ENCODE measurements at regions not wholly inside any gene's neighbourhood (a gene's known extent, or its start where the extent isn't known, plus 50 kb on each side); places are given as distances from the start of the nearest gene placed in this dataset.

- Histone ChIP-seq H3K36me3 (ENCODE audit: insufficient read depth, low read length) (no peaks in the 10 kb centered on the region), H3K27me3 (ENCODE audit: insufficient read depth, low read length) (no peaks in the 10 kb centered on the region), H4K20me1 (ENCODE audit: insufficient read depth, low read length) (no peaks in the 10 kb centered on the region), H3K4me1 (ENCODE audit: insufficient read depth, low read length) (no peaks in the 10 kb centered on the region), H2AFZ (ENCODE audit: low read length) (no peak overlapping the region), H3K4me2 (ENCODE audit: insufficient read depth, low read length) (no peak overlapping the region), H3K9me3 (ENCODE audit: low read depth, low read length) (no peaks in the 10 kb centered on the region), H3K27ac (ENCODE audit: low read depth, low read length) (no peak overlapping the region), H3K4me3 (ENCODE audit: insufficient read depth, low read length) (no peak overlapping the region), H3K79me2 (ENCODE audit: insufficient read depth, low read length) (no peaks in the 10 kb centered on the region)
- DNase-seq (ENCODE audit: insufficient read length, low spot score, missing footprints), result no peak
- TF ChIP-seq, protein P1, sequence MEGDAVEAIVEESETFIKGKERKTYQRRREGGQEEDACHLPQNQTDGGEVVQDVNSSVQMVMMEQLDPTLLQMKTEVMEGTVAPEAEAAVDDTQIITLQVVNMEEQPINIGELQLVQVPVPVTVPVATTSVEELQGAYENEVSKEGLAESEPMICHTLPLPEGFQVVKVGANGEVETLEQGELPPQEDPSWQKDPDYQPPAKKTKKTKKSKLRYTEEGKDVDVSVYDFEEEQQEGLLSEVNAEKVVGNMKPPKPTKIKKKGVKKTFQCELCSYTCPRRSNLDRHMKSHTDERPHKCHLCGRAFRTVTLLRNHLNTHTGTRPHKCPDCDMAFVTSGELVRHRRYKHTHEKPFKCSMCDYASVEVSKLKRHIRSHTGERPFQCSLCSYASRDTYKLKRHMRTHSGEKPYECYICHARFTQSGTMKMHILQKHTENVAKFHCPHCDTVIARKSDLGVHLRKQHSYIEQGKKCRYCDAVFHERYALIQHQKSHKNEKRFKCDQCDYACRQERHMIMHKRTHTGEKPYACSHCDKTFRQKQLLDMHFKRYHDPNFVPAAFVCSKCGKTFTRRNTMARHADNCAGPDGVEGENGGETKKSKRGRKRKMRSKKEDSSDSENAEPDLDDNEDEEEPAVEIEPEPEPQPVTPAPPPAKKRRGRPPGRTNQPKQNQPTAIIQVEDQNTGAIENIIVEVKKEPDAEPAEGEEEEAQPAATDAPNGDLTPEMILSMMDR (IDR thresholded peaks at IDR 0.05; ENCODE audit: extremely low read depth, low read depth, low read length), result no peak
Observed at GRCh38 chr2:149782572-149782971, 195.0 kb upstream of the MMADHC start.

DNA sequence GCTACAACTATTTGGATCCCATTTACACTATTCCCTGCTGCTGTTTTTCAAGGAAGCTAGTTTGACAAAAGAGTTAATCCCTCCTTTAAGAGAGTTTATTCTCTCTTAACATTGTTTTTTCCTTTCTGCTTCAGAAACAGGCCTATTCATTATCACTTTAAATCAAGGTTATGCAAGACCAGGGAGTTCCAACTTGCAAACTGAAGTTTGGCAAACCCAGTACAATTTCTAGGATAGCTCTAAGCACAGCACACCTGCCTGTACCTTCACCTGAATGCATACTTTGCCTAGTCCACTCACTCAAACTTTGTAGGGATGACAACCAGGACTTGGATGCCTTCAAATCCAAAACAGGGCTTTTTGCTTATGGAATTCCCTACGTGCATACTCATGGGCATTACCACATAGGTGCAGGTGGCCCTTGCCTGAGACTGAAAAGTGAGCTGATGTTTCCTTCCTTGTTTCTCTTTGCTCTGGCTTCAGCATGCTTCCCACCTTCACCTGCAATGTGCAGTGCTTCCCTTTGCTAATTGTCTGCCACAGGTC lies 193.8 kb upstream of the MMADHC start:
- Histone ChIP-seq H3K4me1 (ENCODE audit: insufficient read depth, low read length) (no peaks in the 10 kb centered on the region), H2AFZ (ENCODE audit: low read length) (no peak overlapping the region), H3K27ac (ENCODE audit: low read depth, low read length) (no peak overlapping the region), H3K27me3 (ENCODE audit: insufficient read depth, low read length) (no peaks in the 10 kb centered on the region), H3K4me2 (ENCODE audit: insufficient read depth, low read length) (no peak overlapping the region), H3K79me2 (ENCODE audit: insufficient read depth, low read length) (no peaks in the 10 kb centered on the region), H4K20me1 (ENCODE audit: insufficient read depth, low read length) (no peaks in the 10 kb centered on the region), H3K9me3 (ENCODE audit: low read depth, low read length) (no peaks in the 10 kb centered on the region), H3K4me3 (ENCODE audit: insufficient read depth, low read length) (no peak overlapping the region), H3K36me3 (ENCODE audit: insufficient read depth, low read length) (no peaks in the 10 kb centered on the region)
- TF ChIP-seq, protein P1 (IDR thresholded peaks at IDR 0.05; ENCODE audit: extremely low read depth, low read depth, low read length), result no peak
- DNase-seq (ENCODE audit: insufficient read length, low spot score, missing footprints), result no peak

DNA sequence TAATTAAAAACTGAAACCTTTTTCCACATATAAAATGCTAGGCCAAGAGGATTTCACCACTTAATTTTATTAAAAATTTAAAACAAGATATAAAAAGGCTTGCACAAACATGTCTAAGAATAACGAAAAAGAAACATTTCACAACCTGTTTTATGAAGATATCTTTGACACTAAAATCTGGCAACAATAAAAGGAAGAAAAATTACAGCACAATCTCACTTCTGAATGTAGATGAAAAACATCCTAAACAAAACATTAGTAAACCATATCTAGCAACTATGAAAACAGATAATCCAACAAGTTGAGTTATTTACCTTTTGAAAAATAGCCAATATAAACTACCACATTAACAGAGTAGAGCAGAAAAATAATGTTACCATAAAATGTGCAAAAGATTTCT lies 185.4 kb upstream of the MMADHC start:
- Histone ChIP-seq H2AFZ (ENCODE audit: low read length) (peak overlapping the region; percentile 49), H4K20me1 (ENCODE audit: insufficient read depth, low read length) (no peaks in the 10 kb centered on the region), H3K9me3 (ENCODE audit: low read depth, low read length) (no peaks in the 10 kb centered on the region), H3K4me1 (ENCODE audit: insufficient read depth, low read length) (peaks cover 10% of the 10 kb centered on the region), H3K27me3 (ENCODE audit: insufficient read depth, low read length) (no peaks in the 10 kb centered on the region), H3K27ac (ENCODE audit: low read depth, low read length) (no peak overlapping the region), H3K4me2 (ENCODE audit: insufficient read depth, low read length) (no peak overlapping the region), H3K79me2 (ENCODE audit: insufficient read depth, low read length) (no peaks in the 10 kb centered on the region), H3K4me3 (ENCODE audit: insufficient read depth, low read length) (no peak overlapping the region), H3K36me3 (ENCODE audit: insufficient read depth, low read length) (no peaks in the 10 kb centered on the region)
- DNase-seq (ENCODE audit: insufficient read length, low spot score, missing footprints), result no peak
- TF ChIP-seq, protein P1 (IDR thresholded peaks at IDR 0.05; ENCODE audit: extremely low read depth, low read depth, low read length), result no peak

GRCh38 chr2:149768320-149768799 lies 180.8 kb upstream of the MMADHC start:
- Histone ChIP-seq H3K27me3 (ENCODE audit: insufficient read depth, low read length) (no peaks in the 10 kb centered on the region), H4K20me1 (ENCODE audit: insufficient read depth, low read length) (no peaks in the 10 kb centered on the region), H3K4me2 (ENCODE audit: insufficient read depth, low read length) (peak overlapping the region; percentile 72), H3K36me3 (ENCODE audit: insufficient read depth, low read length) (no peaks in the 10 kb centered on the region), H3K4me3 (ENCODE audit: insufficient read depth, low read length) (no peak overlapping the region), H3K79me2 (ENCODE audit: insufficient read depth, low read length) (no peaks in the 10 kb centered on the region), H2AFZ (ENCODE audit: low read length) (peak overlapping the region; percentile 8), H3K27ac (ENCODE audit: low read depth, low read length) (peak overlapping the region; percentile 72), H3K4me1 (ENCODE audit: insufficient read depth, low read length) (peaks cover 19% of the 10 kb centered on the region), H3K9me3 (ENCODE audit: low read depth, low read length) (no peaks in the 10 kb centered on the region)
- DNase-seq (ENCODE audit: insufficient read length, low spot score, missing footprints), result peak; percentile 49
- TF ChIP-seq, protein P1 (IDR thresholded peaks at IDR 0.05; ENCODE audit: extremely low read depth, low read depth, low read length), result no peak

Data from osteoblast (primary cell).